ENCODE measurements at regions not wholly inside any gene's neighbourhood (a gene's known extent, or its start where the extent isn't known, plus 50 kb on each side); places are given as distances from the start of the nearest gene placed in this dataset.

DNA sequence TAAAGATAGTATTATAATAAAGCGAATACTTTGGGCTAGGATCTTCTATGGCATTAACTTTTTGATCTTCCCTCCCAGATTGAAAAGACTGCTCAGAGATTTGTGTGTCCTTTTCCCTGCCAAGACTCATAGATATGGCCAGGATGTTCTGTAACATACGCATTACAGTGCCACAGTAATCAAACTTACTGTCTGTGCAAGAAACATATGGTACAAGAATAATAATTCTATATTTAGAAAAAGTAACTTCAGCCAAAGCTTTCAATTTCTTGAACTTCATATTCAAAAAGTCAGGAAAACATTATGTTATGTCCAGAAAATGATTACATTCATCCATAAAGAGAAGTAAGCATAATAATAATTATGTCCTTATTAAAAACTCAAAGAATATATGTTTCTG lies 100.9 kb upstream of the GUCY1A1 start:
- in situ Hi-C loops (cut with HindIII; ENCODE audit: low pct_unique_long_range_greater_than_20kb, low sequenced_read_pairs), result no loop called here
- TF ChIP-seq JUND (IDR thresholded peaks at IDR 0.05; ENCODE audit: low read depth), result no peak
- no peak for DNase-seq (ENCODE audit: low read depth in 1 of 2, low spot score in 1 of 2)

- no peak for TF ChIP-seq JUND (IDR thresholded peaks at IDR 0.05; ENCODE audit: low read depth)
- in situ Hi-C loops (cut with HindIII; ENCODE audit: low pct_unique_long_range_greater_than_20kb, low sequenced_read_pairs), result no loop called here
- no peak for DNase-seq (ENCODE audit: low read depth in 1 of 2, low spot score in 1 of 2)
These were observed 101.3 kb upstream of the GUCY1A1 start for GRCh38 chr4:155565330-155565729.

DNA sequence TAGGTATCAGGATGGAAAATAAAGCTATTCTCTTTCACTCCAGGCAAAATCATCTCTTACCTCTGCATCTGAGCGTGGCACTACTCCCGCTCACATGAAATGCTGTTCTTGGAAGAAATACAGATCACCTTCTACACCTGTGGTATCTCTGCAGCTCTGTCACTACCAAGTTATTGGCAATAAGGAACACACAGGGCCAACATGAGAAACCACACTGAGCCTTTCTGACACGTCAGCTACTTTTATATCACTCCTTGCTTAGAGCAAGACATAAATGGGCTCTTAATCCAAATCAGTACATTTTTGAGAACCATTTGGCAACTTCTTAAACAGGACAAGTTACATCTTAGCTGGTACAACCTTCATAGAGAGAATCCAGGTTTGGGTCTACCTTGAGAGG lies 101.8 kb upstream of the GUCY1A1 start:
- no peak for TF ChIP-seq JUND (IDR thresholded peaks at IDR 0.05; ENCODE audit: low read depth)
- in situ Hi-C loops (cut with HindIII; ENCODE audit: low pct_unique_long_range_greater_than_20kb, low sequenced_read_pairs), result no loop called here
- no peak for DNase-seq (ENCODE audit: low read depth in 1 of 2, low spot score in 1 of 2)

GRCh38 chr4:155564086-155564485 lies 102.6 kb upstream of the GUCY1A1 start:
- DNase-seq (ENCODE audit: low read depth in 1 of 2, low spot score in 1 of 2), result no peak
- in situ Hi-C loops (cut with HindIII; ENCODE audit: low pct_unique_long_range_greater_than_20kb, low sequenced_read_pairs), result no loop called here
- no peak for TF ChIP-seq JUND (IDR thresholded peaks at IDR 0.05; ENCODE audit: low read depth)

- in situ Hi-C loops (cut with HindIII; ENCODE audit: low pct_unique_long_range_greater_than_20kb, low sequenced_read_pairs), result no loop called here
- no peak for TF ChIP-seq JUND (IDR thresholded peaks at IDR 0.05; ENCODE audit: low read depth)
- DNase-seq (ENCODE audit: low read depth in 1 of 2, low spot score in 1 of 2), result no peak
These were observed 106.7 kb upstream of the GUCY1A1 start for GRCh38 chr4:155559915-155560314.

DNA sequence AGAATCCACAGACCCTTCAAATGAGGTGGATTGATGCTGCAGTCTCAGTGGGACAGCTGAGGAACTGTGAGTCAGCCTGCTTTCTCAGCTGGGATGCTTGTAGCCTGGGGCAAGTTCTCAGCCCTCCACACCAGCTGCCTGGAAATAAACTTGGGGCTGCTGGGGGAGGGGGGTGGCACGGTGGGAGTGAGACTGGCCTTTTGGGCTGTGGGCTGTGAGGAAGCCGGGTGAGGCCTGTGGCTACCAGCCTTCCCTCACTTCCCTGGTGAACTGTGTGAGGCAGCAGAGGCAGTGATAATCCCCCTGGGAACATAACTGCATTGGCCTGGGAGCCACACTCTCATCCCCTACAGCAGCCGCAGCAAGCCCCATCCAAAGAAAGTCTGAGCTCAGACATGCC lies 114.5 kb upstream of the GUCY1A1 start:
- in situ Hi-C loops (cut with HindIII; ENCODE audit: low pct_unique_long_range_greater_than_20kb, low sequenced_read_pairs), result no loop called here
- DNase-seq (ENCODE audit: low read depth in 1 of 2, low spot score in 1 of 2), result no peak
- no peak for TF ChIP-seq JUND (IDR thresholded peaks at IDR 0.05; ENCODE audit: low read depth)

- no peak for TF ChIP-seq JUND (IDR thresholded peaks at IDR 0.05; ENCODE audit: low read depth)
- in situ Hi-C loops (cut with HindIII; ENCODE audit: low pct_unique_long_range_greater_than_20kb, low sequenced_read_pairs), result no loop called here
These were observed 118.5 kb upstream of the GUCY1A1 start for GRCh38 chr4:155548173-155548572.

GRCh38 chr4:155546451-155546850 lies 120.2 kb upstream of the GUCY1A1 start:
- in situ Hi-C loops (cut with HindIII; ENCODE audit: low pct_unique_long_range_greater_than_20kb, low sequenced_read_pairs), result no loop called here
- DNase-seq (ENCODE audit: low read depth in 1 of 2, low spot score in 1 of 2), result no peak
- TF ChIP-seq JUND (IDR thresholded peaks at IDR 0.05; ENCODE audit: low read depth), result no peak

More at GRCh38 chr4:155548173-155548572, 118.5 kb upstream of the GUCY1A1 start:
- DNase-seq (ENCODE audit: low read depth in 1 of 2, low spot score in 1 of 2), result no peak

DNA sequence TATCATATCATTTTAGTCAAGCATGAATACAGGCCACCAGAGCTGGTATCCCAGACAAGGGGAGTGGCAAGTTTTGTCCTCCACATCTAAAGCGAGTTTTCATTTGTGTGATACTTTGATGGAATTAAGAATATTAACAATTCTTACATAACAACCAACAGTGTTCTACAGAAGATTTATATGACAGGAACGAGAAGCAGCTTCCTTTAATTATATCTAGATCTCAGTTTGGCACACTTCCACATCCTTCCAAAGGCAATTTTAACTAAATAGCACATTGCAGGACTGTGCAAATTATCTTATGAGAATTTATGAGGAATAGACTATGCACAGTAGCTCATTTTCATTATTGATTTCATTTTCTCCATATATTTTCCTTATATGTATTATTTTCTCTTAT lies 121.2 kb upstream of the GUCY1A1 start:
- in situ Hi-C loops (cut with HindIII; ENCODE audit: low pct_unique_long_range_greater_than_20kb, low sequenced_read_pairs), result no loop called here
- DNase-seq (ENCODE audit: low read depth in 1 of 2, low spot score in 1 of 2), result no peak
- TF ChIP-seq JUND (IDR thresholded peaks at IDR 0.05; ENCODE audit: low read depth), result no peak

DNA sequence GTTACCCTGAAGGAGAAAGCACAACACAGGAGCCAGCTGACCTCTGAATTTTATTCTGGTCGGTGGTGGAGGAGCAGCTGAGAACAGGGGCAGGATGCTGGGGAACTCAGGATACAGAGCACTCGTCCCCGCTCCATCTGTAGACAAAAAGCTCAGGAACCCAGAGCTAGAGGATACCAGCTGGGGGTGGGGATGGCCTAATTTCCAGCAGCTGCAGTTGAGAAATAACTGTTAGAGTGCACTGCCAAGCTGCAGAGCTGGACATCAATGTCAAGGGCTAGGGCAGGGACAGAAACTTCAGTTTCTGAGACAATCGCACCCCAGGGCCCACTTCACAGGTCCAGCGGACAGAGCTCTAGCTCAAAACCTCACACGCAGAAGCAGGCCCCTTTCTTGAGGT lies 122.1 kb upstream of the GUCY1A1 start:
- DNase-seq (ENCODE audit: low read depth in 1 of 2, low spot score in 1 of 2), result no peak
- no peak for TF ChIP-seq JUND (IDR thresholded peaks at IDR 0.05; ENCODE audit: low read depth)
- in situ Hi-C loops (cut with HindIII; ENCODE audit: low pct_unique_long_range_greater_than_20kb, low sequenced_read_pairs), result no loop called here

DNA sequence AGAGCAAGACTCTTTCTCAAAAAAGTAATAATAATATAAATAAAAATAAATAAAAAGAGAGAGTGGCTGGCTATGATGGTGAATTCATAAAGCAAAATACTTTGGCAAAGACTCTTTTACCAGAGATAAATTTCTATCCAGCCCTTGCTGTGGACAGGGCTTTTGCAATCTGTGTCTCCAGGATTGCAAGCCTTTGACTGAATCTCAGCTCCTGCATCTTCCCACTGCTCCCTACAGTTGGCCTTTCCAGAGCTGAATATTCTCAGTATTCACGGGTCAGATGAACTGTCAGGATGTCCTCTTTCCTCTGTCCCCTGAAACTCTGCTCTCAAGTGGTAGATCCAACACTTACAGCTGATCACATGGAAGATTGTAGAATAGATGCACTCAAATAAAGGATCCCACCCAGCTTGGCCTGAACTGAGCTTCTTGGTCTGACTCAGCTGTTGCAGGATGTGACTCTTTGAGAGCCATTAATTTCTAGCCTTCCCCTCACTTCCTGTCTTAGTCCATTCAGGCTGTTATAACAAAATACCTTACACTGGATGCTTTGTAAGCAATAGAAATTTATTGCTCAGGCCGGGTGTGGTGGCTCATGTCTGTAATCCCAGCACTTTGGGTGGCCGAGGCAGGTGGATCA lies 123.4 kb upstream of the GUCY1A1 start:
- no peak for DNase-seq (ENCODE audit: low read depth in 1 of 2, low spot score in 1 of 2)
- in situ Hi-C loops (cut with HindIII; ENCODE audit: low pct_unique_long_range_greater_than_20kb, low sequenced_read_pairs), result no loop called here
- TF ChIP-seq JUND (IDR thresholded peaks at IDR 0.05; ENCODE audit: low read depth), result no peak

DNA sequence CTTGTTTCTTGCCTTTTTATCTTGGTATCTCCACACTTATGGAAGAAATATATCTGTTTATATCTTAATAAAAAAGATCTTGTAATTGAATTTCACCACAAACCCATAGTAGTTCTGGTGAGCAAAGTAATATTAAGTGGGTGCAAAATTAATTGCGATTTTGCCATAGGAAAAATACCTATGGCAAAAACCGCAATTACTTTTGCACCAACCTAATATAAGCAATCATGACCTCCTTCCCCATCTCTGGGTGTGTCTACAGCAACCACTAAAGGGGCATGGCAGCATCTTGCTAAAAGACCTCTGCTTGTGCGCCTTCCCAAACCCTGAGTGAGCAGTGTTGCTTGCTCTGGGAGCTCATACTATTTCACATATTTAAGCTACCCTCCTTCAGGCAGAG lies 124.2 kb upstream of the GUCY1A1 start:
- DNase-seq (ENCODE audit: low read depth in 1 of 2, low spot score in 1 of 2), result no peak
- in situ Hi-C loops (cut with HindIII; ENCODE audit: low pct_unique_long_range_greater_than_20kb, low sequenced_read_pairs), result no loop called here
- no peak for TF ChIP-seq JUND (IDR thresholded peaks at IDR 0.05; ENCODE audit: low read depth)

DNA sequence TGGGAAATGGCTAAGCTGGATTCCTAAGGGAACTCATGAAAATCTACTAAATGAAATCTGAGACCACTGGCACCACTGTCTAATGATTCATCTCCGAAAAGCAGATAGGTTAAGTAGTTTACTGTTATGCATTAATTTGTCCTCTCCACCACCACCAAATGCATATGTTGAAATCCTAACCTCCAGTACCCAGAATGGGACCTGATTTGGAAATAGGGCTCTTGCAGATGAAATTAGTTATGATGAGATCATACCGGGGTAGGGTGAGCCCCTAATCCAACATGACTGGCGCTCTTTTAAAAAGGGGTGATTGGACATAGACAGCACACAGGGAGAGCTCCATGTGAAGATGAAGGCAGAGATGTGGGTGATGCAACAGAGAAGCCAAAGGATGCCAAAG lies 124.9 kb upstream of the GUCY1A1 start:
- no peak for DNase-seq (ENCODE audit: low read depth in 1 of 2, low spot score in 1 of 2)
- no peak for TF ChIP-seq JUND (IDR thresholded peaks at IDR 0.05; ENCODE audit: low read depth)
- in situ Hi-C loops (cut with HindIII; ENCODE audit: low pct_unique_long_range_greater_than_20kb, low sequenced_read_pairs), result no loop called here

DNA sequence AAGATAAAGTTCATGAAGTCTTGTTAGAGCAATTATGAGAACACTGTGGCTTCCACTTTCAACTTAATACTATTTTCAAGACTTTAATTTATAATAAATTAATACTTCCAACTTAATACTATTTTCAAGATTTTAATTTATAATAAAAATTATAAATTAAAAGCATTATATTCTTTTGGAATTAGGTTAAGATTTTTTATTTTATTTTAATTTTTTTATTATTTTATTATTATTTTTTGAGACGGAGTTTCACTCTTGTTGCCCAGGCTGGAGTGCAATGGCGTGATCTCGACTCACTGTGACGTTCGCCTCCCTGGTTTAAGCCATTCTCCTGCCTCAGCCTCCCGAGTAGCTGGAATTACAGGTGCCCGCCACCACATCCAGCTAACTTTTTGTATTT lies 126.0 kb upstream of the GUCY1A1 start:
- TF ChIP-seq JUND (IDR thresholded peaks at IDR 0.05; ENCODE audit: low read depth), result no peak
- in situ Hi-C loops (cut with HindIII; ENCODE audit: low pct_unique_long_range_greater_than_20kb, low sequenced_read_pairs), result no loop called here
- DNase-seq (ENCODE audit: low read depth in 1 of 2, low spot score in 1 of 2), result no peak
